Esophagus muscularis mucosa (tissue), 4 donors: ENCODE measurements at regions not wholly inside any gene's neighbourhood (a gene's known extent, or its start where the extent isn't known, plus 50 kb on each side); places are given as distances from the start of the nearest gene placed in this dataset.

Source experiments
- CTCF ChIP-seq, 3 experiments: fragments of 200-600 bp in 2 of 3; fragments of 450-650 bp in 1 of 3; sonication (generic) in 2 of 3; IDR thresholded peaks; one replicate each; pipeline ENCODE4 v1.5.1; 2017 to 2019; ENCODE audit warnings: antibody characterized with exemption in 3 of 3, mild to moderate bottlenecking in 2 of 3, moderate library complexity in 1 of 3
- EP300 ChIP-seq: sonication (generic); formaldehyde crosslinking; IDR thresholded peaks from one replicate; pipeline ENCODE4 v1.6.1; 2017; ENCODE audit warnings: antibody characterized with exemption
- POLR2A ChIP-seq: fragments of 450-650 bp; IDR thresholded peaks from one replicate; pipeline ENCODE4 v1.6.1; 2017; ENCODE audit warnings: antibody characterized with exemption, moderate library complexity, mild to moderate bottlenecking, low read depth
- POLR2AphosphoS5 ChIP-seq, 2 donors: sonication (generic); formaldehyde crosslinking; IDR thresholded peaks; one replicate each; pipeline ENCODE4 v1.6.1; 2017; ENCODE audit warnings: antibody characterized with exemption in 2 of 2

GRCh38 chr21:16095005-16095404, 365.2 kb downstream of the USP25 start:
- TF ChIP-seq EP300 = no peak
- no peak for TF ChIP-seq CTCF (IDR thresholded peaks at IDR 0.05)
- no peak for TF ChIP-seq POLR2A
- TF ChIP-seq POLR2AphosphoS5 (IDR thresholded peaks at IDR 0.05) = no peak
